Thyroid gland (tissue), 4 donors: ENCODE measurements at regions not wholly inside any gene's neighbourhood (a gene's known extent, or its start where the extent isn't known, plus 50 kb on each side); places are given as distances from the start of the nearest gene placed in this dataset.

ENCODE experiments used
- POLR2A ChIP-seq, 2 donors: fragments of 450-650 bp; IDR thresholded peaks; one replicate each; pipeline ENCODE4 v1.6.1; 2017; ENCODE audit warnings: antibody characterized with exemption in 2 of 2, mild to moderate bottlenecking in 2 of 2, moderate library complexity in 1 of 2
- TF ChIP-seq, protein P1 (sequence below), 6 experiments: fragments of 200-600 bp in 3 of 6; fragments of 450-650 bp in 3 of 6; sonication (generic) in 3 of 6; IDR thresholded peaks; one replicate each; pipeline ENCODE4 v1.5.1; 2016 to 2019; ENCODE audit warnings: antibody characterized with exemption in 6 of 6, mild to moderate bottlenecking in 2 of 6, inconsistent platforms in 1 of 6, moderate library complexity in 1 of 6

DNA sequence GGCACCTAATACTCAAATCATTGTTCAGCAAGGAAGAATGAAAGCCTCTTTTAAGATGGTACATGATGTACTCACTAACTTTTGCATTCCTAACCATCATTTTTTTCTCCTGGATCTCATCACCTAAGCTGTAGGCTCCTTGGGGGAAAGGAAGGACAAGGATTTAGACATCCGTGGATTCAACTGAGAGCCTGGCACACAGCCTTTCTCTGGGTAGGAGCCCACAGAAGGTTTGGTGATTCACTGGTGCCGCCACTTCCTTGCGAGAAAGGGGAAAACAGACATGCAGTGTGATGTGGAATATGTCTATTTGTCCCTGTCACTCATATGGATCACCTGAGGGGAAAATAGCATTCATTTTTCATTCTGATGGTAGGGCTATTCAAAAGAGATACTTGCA lies 147.3 kb downstream of the PCDH7 start:
- TF ChIP-seq, protein P1, sequence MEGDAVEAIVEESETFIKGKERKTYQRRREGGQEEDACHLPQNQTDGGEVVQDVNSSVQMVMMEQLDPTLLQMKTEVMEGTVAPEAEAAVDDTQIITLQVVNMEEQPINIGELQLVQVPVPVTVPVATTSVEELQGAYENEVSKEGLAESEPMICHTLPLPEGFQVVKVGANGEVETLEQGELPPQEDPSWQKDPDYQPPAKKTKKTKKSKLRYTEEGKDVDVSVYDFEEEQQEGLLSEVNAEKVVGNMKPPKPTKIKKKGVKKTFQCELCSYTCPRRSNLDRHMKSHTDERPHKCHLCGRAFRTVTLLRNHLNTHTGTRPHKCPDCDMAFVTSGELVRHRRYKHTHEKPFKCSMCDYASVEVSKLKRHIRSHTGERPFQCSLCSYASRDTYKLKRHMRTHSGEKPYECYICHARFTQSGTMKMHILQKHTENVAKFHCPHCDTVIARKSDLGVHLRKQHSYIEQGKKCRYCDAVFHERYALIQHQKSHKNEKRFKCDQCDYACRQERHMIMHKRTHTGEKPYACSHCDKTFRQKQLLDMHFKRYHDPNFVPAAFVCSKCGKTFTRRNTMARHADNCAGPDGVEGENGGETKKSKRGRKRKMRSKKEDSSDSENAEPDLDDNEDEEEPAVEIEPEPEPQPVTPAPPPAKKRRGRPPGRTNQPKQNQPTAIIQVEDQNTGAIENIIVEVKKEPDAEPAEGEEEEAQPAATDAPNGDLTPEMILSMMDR (IDR thresholded peaks at IDR 0.05), result no peak
- TF ChIP-seq POLR2A (IDR thresholded peaks at IDR 0.05), result no peak
